A673 (cell line): ENCODE measurements at regions not wholly inside any gene's neighbourhood (a gene's known extent, or its start where the extent isn't known, plus 50 kb on each side); places are given as distances from the start of the nearest gene placed in this dataset.

Source experiments
- BruUV-seq: library from RNA; stranded (reverse); fragments of 400-500 nt; replicated peaks from 2 replicates; lab custom pipeline; 2021; lab: Mats Ljungman, UMichigan
- CTCF ChIA-PET: fragments of 300-600 bp; sonication (Branson Sonifier 250); formaldehyde crosslinking; loops from one replicate; lab custom pipeline; 2022; ENCODE audit warnings: antibody characterized with exemption; lab: Charles Lee
- POLR2A ChIA-PET: fragments of 300-600 bp; sonication (Branson Sonifier 250); formaldehyde crosslinking; loops from one replicate; lab custom pipeline; 2022; ENCODE audit warnings: antibody characterized with exemption; ENCODE audit not compliant: low non-redundant PET; lab: Charles Lee
- DNase-seq: peaks from one replicate; pipeline ENCODE4 v3.0.0-alpha.2; 2015; ENCODE audit warnings: low spot score
- H3K27ac ChIP-seq: fragments of 200-600 bp; sonication (generic); 2 replicates; pipeline ENCODE4 v1.5.1; 2016; ENCODE audit warnings: mixed run types, low read depth, mild to moderate bottlenecking, mixed read lengths, antibody characterized with exemption, low read length; ENCODE audit not compliant: poor library complexity, severe bottlenecking
- H3K27me3 ChIP-seq: fragments of 200-600 bp; sonication (generic); replicated peaks from 2 replicates; pipeline ENCODE4 v1.6.1; 2017; ENCODE audit warnings: mixed run types, low read depth, mild to moderate bottlenecking, mixed read lengths, antibody characterized with exemption, low read length; ENCODE audit not compliant: insufficient read depth, poor library complexity
- H3K36me3 ChIP-seq: fragments of 200-600 bp; sonication (generic); 2 replicates; pipeline ENCODE4 v1.6.1; 2016; ENCODE audit warnings: mixed run types, mild to moderate bottlenecking, mixed read lengths, antibody characterized with exemption, low read length; ENCODE audit not compliant: insufficient read depth, poor library complexity, severe bottlenecking
- H3K4me1 ChIP-seq: fragments of 200-600 bp; sonication (generic); 2 replicates; pipeline ENCODE4 v1.6.1; 2017; ENCODE audit warnings: mixed run types, mild to moderate bottlenecking, mixed read lengths, antibody characterized with exemption, low read length; ENCODE audit not compliant: insufficient read depth, poor library complexity, severe bottlenecking
- H3K4me3 ChIP-seq: fragments of 200-600 bp; sonication (generic); 2 replicates; pipeline ENCODE4 v1.5.1; 2016; ENCODE audit warnings: low read depth, mixed run types, mild to moderate bottlenecking, mixed read lengths, low read length; ENCODE audit not compliant: poor library complexity, severe bottlenecking
- H3K9me3 ChIP-seq: fragments of 200-600 bp; sonication (generic); 2 replicates; pipeline ENCODE4 v1.6.1; 2016; ENCODE audit warnings: mixed run types, low read depth, mild to moderate bottlenecking, mixed read lengths, antibody characterized with exemption, low read length; ENCODE audit not compliant: poor library complexity, severe bottlenecking
- EZH2 ChIP-seq: fragments of 200-600 bp; sonication (generic); IDR thresholded peaks from 2 replicates; pipeline ENCODE4 v1.6.1; 2017; ENCODE audit warnings: borderline replicate concordance, low read depth, mild to moderate bottlenecking, mixed read lengths, antibody characterized with exemption, low read length; ENCODE audit not compliant: poor library complexity, severe bottlenecking
- intact Hi-C: fragments of 100-400 bp; cut with micrococcal nuclease; formaldehyde crosslinking; loops from one replicate; pipeline ENCODE4 v1.10.0; 2022; ENCODE audit not compliant: unreplicated experiment
- TF ChIP-seq, protein P1 (sequence below): fragments of 300-800, 200-600 bp; sonication (generic); conservative IDR thresholded peaks from 2 replicates; pipeline ENCODE4 v1.5.1; 2017; ENCODE audit warnings: low read depth, mild to moderate bottlenecking, antibody characterized with exemption, low read length, moderate library complexity, mixed read lengths

DNA sequence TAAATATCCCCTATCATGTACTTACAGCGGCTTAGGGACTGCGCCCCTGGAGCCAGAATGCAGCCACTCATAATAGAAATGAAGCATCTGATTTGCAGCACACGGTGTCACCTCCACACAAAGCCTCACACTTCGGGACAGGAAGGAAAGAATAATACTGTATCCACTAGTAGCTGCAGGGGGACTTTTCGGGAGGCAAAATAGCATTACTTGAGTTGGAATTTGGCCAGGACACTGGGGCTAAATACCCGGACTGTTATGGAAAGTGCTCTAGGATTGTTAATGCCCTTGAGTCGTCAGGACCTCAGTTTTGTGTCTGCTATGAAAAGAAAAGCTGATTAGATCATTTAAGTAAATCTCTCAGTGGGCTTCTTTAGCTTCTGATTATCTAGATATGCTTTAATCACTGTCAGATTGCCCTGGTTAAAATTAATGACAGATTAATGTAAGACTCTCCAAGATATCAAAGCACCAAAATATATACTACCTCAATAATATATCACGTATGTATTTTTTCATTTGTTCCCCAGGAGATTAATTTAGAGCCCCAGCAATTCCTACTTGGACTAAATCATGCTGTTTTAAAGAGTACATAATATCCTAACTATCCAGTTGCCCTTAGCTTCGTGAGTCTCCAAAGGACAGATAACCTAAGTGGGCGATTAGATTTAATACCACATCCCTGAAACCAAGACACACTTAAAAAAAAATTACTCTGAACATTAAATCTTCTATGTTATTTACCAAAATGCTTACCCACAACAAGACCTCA lies 173.0 kb upstream of the NEBL start:
- Histone ChIP-seq H3K27ac (no peak overlapping the region), H3K27me3 (peaks cover 61% of the 10 kb centered on the region), H3K4me3 (no peak overlapping the region), H3K4me1 (peaks cover 14% of the 10 kb centered on the region), H3K36me3 (no peaks in the 10 kb centered on the region), H3K9me3 (no peaks in the 10 kb centered on the region)
- DNase-seq: peak; percentile 97
- TF ChIP-seq, protein P1, sequence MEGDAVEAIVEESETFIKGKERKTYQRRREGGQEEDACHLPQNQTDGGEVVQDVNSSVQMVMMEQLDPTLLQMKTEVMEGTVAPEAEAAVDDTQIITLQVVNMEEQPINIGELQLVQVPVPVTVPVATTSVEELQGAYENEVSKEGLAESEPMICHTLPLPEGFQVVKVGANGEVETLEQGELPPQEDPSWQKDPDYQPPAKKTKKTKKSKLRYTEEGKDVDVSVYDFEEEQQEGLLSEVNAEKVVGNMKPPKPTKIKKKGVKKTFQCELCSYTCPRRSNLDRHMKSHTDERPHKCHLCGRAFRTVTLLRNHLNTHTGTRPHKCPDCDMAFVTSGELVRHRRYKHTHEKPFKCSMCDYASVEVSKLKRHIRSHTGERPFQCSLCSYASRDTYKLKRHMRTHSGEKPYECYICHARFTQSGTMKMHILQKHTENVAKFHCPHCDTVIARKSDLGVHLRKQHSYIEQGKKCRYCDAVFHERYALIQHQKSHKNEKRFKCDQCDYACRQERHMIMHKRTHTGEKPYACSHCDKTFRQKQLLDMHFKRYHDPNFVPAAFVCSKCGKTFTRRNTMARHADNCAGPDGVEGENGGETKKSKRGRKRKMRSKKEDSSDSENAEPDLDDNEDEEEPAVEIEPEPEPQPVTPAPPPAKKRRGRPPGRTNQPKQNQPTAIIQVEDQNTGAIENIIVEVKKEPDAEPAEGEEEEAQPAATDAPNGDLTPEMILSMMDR: peak; percentile 28
- TF ChIP-seq EZH2: no peak
- BruUV-seq: no TSS peak
- POLR2A ChIA-PET: no interaction called here
- intact Hi-C loops: loop anchor here (10.0 kb wide), 3 partner anchors 425 to 875 kb away; no protein-coding TSS in a partner anchor
- CTCF ChIA-PET: interaction anchor here (0.6 kb wide), 1 partner anchor 25 kb away, joined by 3 read pairs; no protein-coding TSS in a partner anchor

DNA sequence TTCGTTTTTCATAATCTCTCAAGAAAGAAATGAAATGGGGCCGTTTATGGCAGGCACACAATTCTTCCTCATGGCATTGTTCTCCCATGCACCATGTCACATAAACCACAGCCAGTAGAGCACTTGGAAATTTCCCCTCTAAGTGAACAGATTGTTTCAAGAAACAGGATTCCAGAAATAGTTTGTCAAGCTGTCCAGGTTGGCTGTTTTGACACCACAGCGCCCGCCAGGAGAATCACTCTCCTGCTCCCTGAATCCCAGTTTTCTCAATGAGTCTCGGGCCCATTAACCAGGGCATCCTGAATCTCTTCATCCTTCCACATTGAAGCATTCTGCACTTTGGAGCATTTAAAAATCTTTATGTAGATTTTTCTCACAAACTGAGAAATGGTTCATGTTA lies 172.2 kb upstream of the NEBL start:
- Histone ChIP-seq H3K36me3 (no peaks in the 10 kb centered on the region), H3K4me1 (peaks cover 14% of the 10 kb centered on the region), H3K4me3 (no peak overlapping the region), H3K27me3 (peaks cover 66% of the 10 kb centered on the region), H3K9me3 (no peaks in the 10 kb centered on the region), H3K27ac (no peak overlapping the region)
- intact Hi-C loops: no loop called here
- no peak for DNase-seq
- ChIA-PET POLR2A (no interaction called here), CTCF (no interaction called here)
- no TSS peak for BruUV-seq
- TF ChIP-seq EZH2: no peak
- TF ChIP-seq, protein P1: no peak

DNA sequence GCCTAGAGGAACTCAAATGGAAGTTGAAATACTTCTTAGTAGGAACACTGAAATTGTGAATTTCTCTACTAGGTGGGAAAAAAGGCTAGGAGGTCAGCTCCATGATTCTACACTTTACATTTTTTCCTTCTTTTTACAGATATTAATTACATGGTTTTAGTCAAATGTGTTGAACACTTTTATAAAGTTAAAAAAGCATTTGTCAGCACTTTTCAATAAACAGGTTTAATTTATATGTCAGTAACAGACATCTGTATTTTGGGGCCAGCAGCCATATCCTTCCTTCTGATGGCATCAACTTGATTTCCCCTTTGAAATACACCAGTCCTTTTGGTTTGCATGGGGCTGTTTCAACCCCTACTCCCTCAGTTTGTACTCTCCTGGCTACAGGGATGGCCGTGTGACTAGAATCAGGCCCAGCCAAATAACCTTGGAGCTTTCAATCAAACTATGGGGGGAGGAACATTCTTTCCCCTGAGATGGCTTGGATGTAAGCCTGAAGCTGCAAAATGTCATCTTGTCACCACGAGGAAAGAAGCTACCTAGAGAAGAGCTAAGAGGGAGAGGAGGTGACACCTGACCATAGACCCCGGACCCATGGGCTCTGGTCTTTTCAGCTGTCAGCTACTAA lies 171.0 kb upstream of the NEBL start:
- Histone ChIP-seq H3K27ac (no peak overlapping the region), H3K27me3 (peaks cover 75% of the 10 kb centered on the region), H3K36me3 (no peaks in the 10 kb centered on the region), H3K9me3 (no peaks in the 10 kb centered on the region), H3K4me3 (no peak overlapping the region), H3K4me1 (peaks cover 14% of the 10 kb centered on the region)
- no peak for DNase-seq
- no peak for TF ChIP-seq EZH2
- TF ChIP-seq, protein P1: no peak
- ChIA-PET POLR2A (no interaction called here), CTCF (interaction anchor here (0.7 kb wide), 1 partner anchor 9 kb away, joined by 3 read pairs; no protein-coding TSS in a partner anchor)
- no TSS peak for BruUV-seq
- intact Hi-C loops: no loop called here
